GM12891 (cell line): ENCODE measurements at regions not wholly inside any gene's neighbourhood (a gene's known extent, or its start where the extent isn't known, plus 50 kb on each side); places are given as distances from the start of the nearest gene placed in this dataset.

Experiments
- POLR2A ChIP-seq: IDR thresholded peaks from 2 replicates; pipeline ENCODE4 v1.6.1; 2011; ENCODE audit warnings: low read depth, low read length, control low read depth
- POLR2AphosphoS5 ChIP-seq: IDR thresholded peaks from 2 replicates; pipeline ENCODE4 v1.6.1; 2011; ENCODE audit warnings: low read depth, low read length, control low read depth
- POU2F2 ChIP-seq: IDR thresholded peaks from 2 replicates; pipeline ENCODE4 v1.6.1; 2011; ENCODE audit warnings: low read depth, mild to moderate bottlenecking, control low read depth, low read length, moderate library complexity
- SPI1 ChIP-seq: IDR thresholded peaks from 2 replicates; pipeline ENCODE4 v1.6.1; 2011; ENCODE audit warnings: low read depth, low read length, control low read depth

- TF ChIP-seq POLR2A (no peak), SPI1 (no peak), POLR2AphosphoS5 (no peak), POU2F2 (no peak)
Measured at GRCh38 chr1:60173006-60173405, 99.4 kb upstream of the C1orf87 start.
